ENCODE measurements at regions not wholly inside any gene's neighbourhood (a gene's known extent, or its start where the extent isn't known, plus 50 kb on each side); places are given as distances from the start of the nearest gene placed in this dataset.

GRCh38 chr4:130955520-130955919 is 1859.6 kb downstream of the C4orf33 start:
- H3K4me3 ChIP-seq = no peak overlapping the region
- H3K27ac ChIP-seq = no peak overlapping the region
- FAIRE-seq (no peak), DNase-seq (ENCODE audit: low read depth in 1 of 2, low spot score in 1 of 2) (no peak), ATAC-seq (no peak)
- TF ChIP-seq CBX8 (IDR thresholded peaks at IDR 0.05) (no peak), EP300 (IDR thresholded peaks at IDR 0.05) (no peak), TFCP2L1 (CRISPR knock-in tag; IDR thresholded peaks at IDR 0.05) (no peak), USF2 (IDR thresholded peaks at IDR 0.05) (no peak), CTCF (IDR thresholded peaks at IDR 0.05) (no peak), HOXB13 (CRISPR knock-in tag; IDR thresholded peaks at IDR 0.05; ENCODE audit: low read depth) (no peak), ZFP36 (IDR thresholded peaks at IDR 0.05; ENCODE audit: borderline replicate concordance, partially characterized antibody) (no peak), HOXA7 (CRISPR knock-in tag; IDR thresholded peaks at IDR 0.05) (no peak), KDM5A (IDR thresholded peaks at IDR 0.05) (no peak), RAD21 (conservative IDR thresholded peaks at IDR 0.05 in 1 of 2, IDR thresholded peaks at IDR 0.05 in 1 of 2) (no peak), CHD4 (IDR thresholded peaks at IDR 0.05; ENCODE audit: borderline replicate concordance) (no peak), FOSB (CRISPR knock-in tag; IDR thresholded peaks at IDR 0.05) (no peak), CEBPB (IDR thresholded peaks at IDR 0.05) (no peak), REST (IDR thresholded peaks at IDR 0.05) (no peak), HES2 (IDR thresholded peaks at IDR 0.05) (no peak), NFE2L2 (conservative IDR thresholded peaks at IDR 0.05; ENCODE audit: low read length) (no peak)
- no peaks in the 10 kb centered on the region for H3K4me1 ChIP-seq
- POLR2A ChIA-PET = no interaction called here
- CTCF ChIA-PET = no interaction called here
- H3K4me2 ChIP-seq = no peak overlapping the region
- 43% methylated on average over 1 of the region's 1 CpG for WGBS (ENCODE audit: missing lambda C conversion rate)
- no peaks in the 10 kb centered on the region for H3K9me3 ChIP-seq

GRCh38 chr4:130985371-130985770 is 1889.4 kb downstream of the C4orf33 start:
- Histone ChIP-seq H3K27ac (no peak overlapping the region), H3K4me1 (no peaks in the 10 kb centered on the region), H3K4me3 (no peak overlapping the region), H3K4me2 (no peak overlapping the region), H3K9me3 (no peaks in the 10 kb centered on the region)
- ATAC-seq = no peak
- ChIA-PET POLR2A (no interaction called here), CTCF (no interaction called here)
- no peak for DNase-seq (ENCODE audit: low read depth in 1 of 2, low spot score in 1 of 2)
- no peak for TF ChIP-seq HDAC2 (IDR thresholded peaks at IDR 0.05)
- no peak for FAIRE-seq
- WGBS (ENCODE audit: missing lambda C conversion rate) = 11% methylated on average over 4 of the region's 4 CpGs

GRCh38 chr4:130995988-130996387 is 1900.0 kb downstream of the C4orf33 start:
- no peak for DNase-seq (ENCODE audit: low read depth in 1 of 2, low spot score in 1 of 2)
- POLR2A ChIA-PET = no interaction called here
- no peak for FAIRE-seq
- CTCF ChIA-PET = no interaction called here
- 17% methylated on average over 2 of the region's 2 CpGs for WGBS (ENCODE audit: missing lambda C conversion rate)
- H3K9me3 ChIP-seq = no peaks in the 10 kb centered on the region
- H3K27ac ChIP-seq = no peak overlapping the region
- H3K4me3 ChIP-seq = no peak overlapping the region
- no peaks in the 10 kb centered on the region for H3K4me1 ChIP-seq
- no peak overlapping the region for H3K4me2 ChIP-seq
- no peak for ATAC-seq
- no peak for TF ChIP-seq HMGXB4 (CRISPR knock-in tag; IDR thresholded peaks at IDR 0.05; ENCODE audit: borderline replicate concordance)
- TF ChIP-seq HOXB13 (CRISPR knock-in tag; IDR thresholded peaks at IDR 0.05; ENCODE audit: low read depth) = no peak
- TF ChIP-seq ATOH8 (CRISPR knock-in tag; IDR thresholded peaks at IDR 0.05; ENCODE audit: low read depth) = no peak
- TF ChIP-seq BHLHE40 (IDR thresholded peaks at IDR 0.05; ENCODE audit: low read depth, low read length) = no peak
- no peak for TF ChIP-seq RNF2 (IDR thresholded peaks at IDR 0.05; ENCODE audit: borderline replicate concordance, low read depth)
- TF ChIP-seq ELK1 (IDR thresholded peaks at IDR 0.05; ENCODE audit: low read depth, low read length) = no peak
- TF ChIP-seq CHD4 (IDR thresholded peaks at IDR 0.05; ENCODE audit: borderline replicate concordance) = no peak
- no peak for TF ChIP-seq GATA3 (IDR thresholded peaks at IDR 0.05; ENCODE audit: borderline replicate concordance)
- TF ChIP-seq TP53 (CRISPR knock-in tag; IDR thresholded peaks at IDR 0.05) = no peak
- no peak for TF ChIP-seq MYC (IDR thresholded peaks at IDR 0.05; ENCODE audit: borderline replicate concordance, low read length)

Measured in A549 (cell line).